ENCODE measurements at regions not wholly inside any gene's neighbourhood (a gene's known extent, or its start where the extent isn't known, plus 50 kb on each side); places are given as distances from the start of the nearest gene placed in this dataset.

DNA sequence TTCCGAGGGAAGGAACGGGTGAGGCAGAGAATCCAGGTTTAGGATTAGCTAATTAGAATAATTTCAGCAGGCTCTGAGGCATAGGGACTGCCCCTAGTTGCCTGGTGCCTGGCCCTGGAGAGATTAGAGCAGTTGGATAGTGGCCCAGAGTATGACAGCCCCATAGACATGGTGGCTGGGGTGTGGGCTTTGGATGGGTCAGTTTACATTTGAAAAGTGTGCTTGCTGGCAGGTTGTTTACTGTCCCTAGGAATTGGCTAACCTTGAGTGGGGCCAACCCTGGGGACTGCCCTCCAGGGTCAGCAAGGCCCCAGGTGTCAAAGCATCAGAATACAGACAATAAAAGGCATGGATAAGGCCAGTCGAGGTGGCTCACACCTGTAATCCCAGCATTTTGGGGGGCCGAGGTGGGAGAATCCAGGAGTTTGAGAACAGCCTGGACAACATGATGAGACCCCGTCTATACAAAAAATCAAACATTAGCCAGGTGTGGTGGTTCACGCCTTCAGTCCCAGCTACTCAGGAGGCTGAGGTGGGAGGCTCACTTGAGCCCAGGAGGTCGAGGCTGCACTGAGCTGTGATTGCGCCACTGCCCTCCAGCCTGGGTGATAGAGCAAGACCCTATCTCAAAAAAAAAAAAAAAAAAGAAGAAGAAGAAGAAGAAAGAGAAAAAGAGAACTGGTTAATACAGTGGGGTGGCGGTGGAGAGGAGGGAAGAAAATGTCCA, 182.3 kb upstream of the PWP1 start:
- no peak for TF ChIP-seq CTCF (IDR thresholded peaks at IDR 0.05)
- no peak for TF ChIP-seq POLR2A (IDR thresholded peaks at IDR 0.05)

Data from body of pancreas (tissue), 4 donors.